SHP77 (cell line): ENCODE measurements at regions not wholly inside any gene's neighbourhood (a gene's known extent, or its start where the extent isn't known, plus 50 kb on each side); places are given as distances from the start of the nearest gene placed in this dataset.
A peak's percentile ranks its signal among the peaks of the same experiment; 100 is the strongest.

Source experiments
- DNase-seq, 2 experiments: peaks; one replicate each; lab custom pipeline; 2025; lab: John Stamatoyannopoulos, UW

- no peak for DNase-seq
Measured at GRCh38 chr15:62610265-62610869, 432.2 kb upstream of the TPM1 start.

- no peak for DNase-seq
Measured at GRCh38 chr15:62611002-62611401, 431.5 kb upstream of the TPM1 start.

- DNase-seq = no peak
Measured at GRCh38 chr15:62612183-62612733, 430.3 kb upstream of the TPM1 start.

GRCh38 chr15:62612771-62613170, 429.8 kb upstream of the TPM1 start:
- DNase-seq = no peak

- no peak for DNase-seq
Measured at GRCh38 chr15:62616746-62617145, 425.8 kb upstream of the TPM1 start.

- no peak for DNase-seq
Measured at GRCh38 chr15:62617741-62618140, 424.8 kb upstream of the TPM1 start.

GRCh38 chr15:62618432-62618831, 424.1 kb upstream of the TPM1 start:
- no peak for DNase-seq

- no peak for DNase-seq
Measured at GRCh38 chr15:62618846-62619504, 423.6 kb upstream of the TPM1 start.

- DNase-seq = no peak
Measured at GRCh38 chr15:62619526-62619925, 423.0 kb upstream of the TPM1 start.

GRCh38 chr15:62622775-62623174, 419.8 kb upstream of the TPM1 start:
- DNase-seq = no peak

- no peak for DNase-seq
Measured at GRCh38 chr15:62624547-62625378, 417.8 kb upstream of the TPM1 start.

- no peak for DNase-seq
Measured at GRCh38 chr15:62625429-62626033, 417.0 kb upstream of the TPM1 start.

- DNase-seq = no peak
Measured at GRCh38 chr15:62626903-62627302, 415.6 kb upstream of the TPM1 start.

- DNase-seq = no peak
Measured at GRCh38 chr15:62631076-62631724, 411.3 kb upstream of the TPM1 start.

- no peak for DNase-seq
Measured at GRCh38 chr15:62636823-62637573, 405.5 kb upstream of the TPM1 start.

- peak; percentile 24 to 32 for DNase-seq
Measured at GRCh38 chr15:62637574-62637897, 405.0 kb upstream of the TPM1 start.

- no peak for DNase-seq
Measured at GRCh38 chr15:62637950-62638619, 404.5 kb upstream of the TPM1 start.

- DNase-seq = no peak
Measured at GRCh38 chr15:62639432-62639831, 403.1 kb upstream of the TPM1 start.

GRCh38 chr15:62639906-62640605, 402.5 kb upstream of the TPM1 start:
- DNase-seq = no peak

- DNase-seq = no peak
Measured at GRCh38 chr15:62641825-62642224, 400.7 kb upstream of the TPM1 start.
